GM18498 (cell line): ENCODE measurements at regions not wholly inside any gene's neighbourhood (a gene's known extent, or its start where the extent isn't known, plus 50 kb on each side); places are given as distances from the start of the nearest gene placed in this dataset.
"Not testable (repeated sequence)": the region's sequence is repeated elsewhere in the genome, so short reads cannot be mapped to it uniquely, and the experiment has no call there.

Source experiments
- ATAC-seq: cut with Tn5 transposase; IDR thresholded peaks from one replicate; pipeline ENCODE4 v1.9.1; 2021; ENCODE audit warnings: mild to moderate bottlenecking, moderate library complexity; ENCODE audit not compliant: unreplicated experiment

GRCh38 chr6:92752114-92752513 is 667.2 kb downstream of the EPHA7 start:
- no peak for ATAC-seq

DNA sequence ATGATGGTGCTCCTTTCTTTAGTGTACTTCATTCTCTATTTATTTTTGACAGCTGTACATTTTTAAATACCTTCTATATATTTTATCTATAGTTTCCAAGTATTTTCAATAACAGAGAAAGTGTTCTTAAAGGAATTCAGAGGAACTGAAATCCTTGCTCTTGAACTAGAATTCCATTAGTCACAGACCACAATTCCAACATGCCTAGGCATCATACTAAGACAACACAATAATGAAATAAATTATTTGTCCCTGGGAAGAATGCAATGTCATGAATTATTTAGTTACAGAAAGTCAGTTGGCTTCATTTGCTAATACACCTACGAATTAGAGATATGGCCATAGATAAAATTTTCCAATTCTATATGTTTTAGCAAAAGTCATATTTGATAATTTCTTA is 671.2 kb downstream of the EPHA7 start:
- ATAC-seq, result no peak

GRCh38 chr6:92737983-92738382 is 681.4 kb downstream of the EPHA7 start:
- no peak for ATAC-seq

GRCh38 chr6:92723390-92723931 is 695.9 kb downstream of the EPHA7 start:
- ATAC-seq, result no peak

- no peak for ATAC-seq
These were observed 699.6 kb downstream of the EPHA7 start for GRCh38 chr6:92719773-92720172.

DNA sequence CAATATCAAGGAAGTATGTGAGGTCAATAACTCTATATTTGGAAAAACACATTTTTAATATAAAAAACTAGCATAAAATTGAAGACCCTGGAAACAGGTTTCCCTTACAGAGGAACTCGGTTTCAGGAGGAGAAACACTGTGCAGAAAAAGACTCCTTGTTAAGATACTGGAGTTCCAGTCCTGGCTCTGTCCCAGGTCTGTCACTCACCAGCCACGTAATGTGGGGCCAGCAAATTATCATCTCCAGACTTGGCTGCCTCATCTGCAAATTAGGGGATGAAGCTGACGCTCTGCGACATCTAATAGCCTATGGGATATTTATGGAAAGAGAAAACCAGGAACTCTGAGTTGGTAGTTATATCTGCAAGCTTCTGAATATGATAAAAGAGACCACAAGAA is 702.7 kb downstream of the EPHA7 start:
- ATAC-seq, result no peak

DNA sequence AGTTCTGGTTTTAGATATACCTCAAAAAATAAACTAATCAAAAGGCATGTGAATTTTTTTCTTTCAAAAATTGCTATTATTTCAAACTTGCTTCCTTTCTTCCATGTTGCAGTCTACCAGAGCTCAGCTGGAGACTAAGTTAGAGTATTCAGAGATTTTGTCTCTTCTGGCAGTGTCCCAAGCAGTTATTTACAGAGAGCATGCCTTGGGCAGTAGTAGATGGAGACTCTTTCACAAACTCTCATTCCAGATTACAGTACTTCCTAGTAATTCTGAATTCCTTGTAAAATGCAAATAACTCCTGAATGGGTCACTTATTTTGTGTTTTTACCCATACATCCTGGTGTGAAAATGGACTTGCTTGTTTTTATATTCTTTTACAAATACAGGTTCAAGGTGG is 703.4 kb downstream of the EPHA7 start:
- no peak for ATAC-seq

DNA sequence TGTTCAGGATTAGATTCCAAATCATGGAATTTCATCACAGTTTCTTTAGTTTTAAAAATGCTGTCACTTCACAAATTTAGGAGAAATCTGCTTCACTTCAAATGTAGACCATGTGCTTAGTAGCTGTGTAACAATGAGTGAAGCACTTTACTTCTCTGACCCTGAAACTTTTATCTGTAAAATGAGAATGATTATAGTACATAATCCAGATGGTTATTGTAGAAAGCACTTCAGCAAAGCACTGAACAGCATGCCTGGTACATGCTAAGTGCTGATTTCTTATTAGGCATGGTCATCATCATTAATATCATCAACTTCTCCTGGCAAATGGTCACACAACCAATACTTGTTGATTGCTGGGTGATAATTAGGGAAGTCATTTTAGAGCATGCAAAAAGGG is 705.0 kb downstream of the EPHA7 start:
- no peak for ATAC-seq

DNA sequence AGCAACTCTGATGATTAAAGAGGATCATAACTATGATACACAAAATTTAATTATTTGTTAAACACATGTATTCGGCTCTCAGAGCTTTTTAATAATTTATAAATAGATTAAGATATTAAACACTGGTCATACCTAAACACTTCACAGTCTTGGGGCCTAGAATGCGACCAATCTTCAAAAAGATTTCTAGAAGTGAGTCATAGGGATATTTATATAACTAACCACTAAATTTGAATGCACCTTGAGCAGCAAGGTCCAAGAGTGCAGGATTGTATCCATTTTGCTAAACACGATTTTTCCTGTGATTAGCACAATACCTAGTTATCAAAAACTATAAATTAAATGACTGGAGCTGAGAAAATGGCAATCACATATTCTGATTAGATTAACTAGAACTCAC is 709.3 kb downstream of the EPHA7 start:
- ATAC-seq, result peak; percentile 84

DNA sequence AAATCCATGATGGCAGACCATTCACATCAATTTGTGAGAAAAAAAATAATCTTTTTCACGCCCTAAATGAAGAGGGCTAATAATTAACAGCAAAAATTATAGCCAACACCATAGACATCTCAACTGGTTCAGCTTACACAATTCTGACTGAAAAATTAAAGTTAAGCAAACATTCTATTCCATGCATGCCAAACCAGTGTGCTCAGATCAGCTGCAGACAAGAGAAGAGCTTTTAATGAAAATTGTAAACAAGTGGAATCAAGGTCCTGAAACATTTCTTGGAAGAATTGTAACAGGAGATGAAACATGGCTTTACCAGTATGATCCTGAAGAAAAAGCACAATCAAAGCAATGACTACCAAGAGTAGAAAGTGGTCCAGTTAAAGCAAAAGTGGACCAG is 710.4 kb downstream of the EPHA7 start:
- no peak for ATAC-seq

GRCh38 chr6:92708270-92708669 is 711.1 kb downstream of the EPHA7 start:
- no peak for ATAC-seq

GRCh38 chr6:92706976-92707375 is 712.4 kb downstream of the EPHA7 start:
- ATAC-seq, result no peak

DNA sequence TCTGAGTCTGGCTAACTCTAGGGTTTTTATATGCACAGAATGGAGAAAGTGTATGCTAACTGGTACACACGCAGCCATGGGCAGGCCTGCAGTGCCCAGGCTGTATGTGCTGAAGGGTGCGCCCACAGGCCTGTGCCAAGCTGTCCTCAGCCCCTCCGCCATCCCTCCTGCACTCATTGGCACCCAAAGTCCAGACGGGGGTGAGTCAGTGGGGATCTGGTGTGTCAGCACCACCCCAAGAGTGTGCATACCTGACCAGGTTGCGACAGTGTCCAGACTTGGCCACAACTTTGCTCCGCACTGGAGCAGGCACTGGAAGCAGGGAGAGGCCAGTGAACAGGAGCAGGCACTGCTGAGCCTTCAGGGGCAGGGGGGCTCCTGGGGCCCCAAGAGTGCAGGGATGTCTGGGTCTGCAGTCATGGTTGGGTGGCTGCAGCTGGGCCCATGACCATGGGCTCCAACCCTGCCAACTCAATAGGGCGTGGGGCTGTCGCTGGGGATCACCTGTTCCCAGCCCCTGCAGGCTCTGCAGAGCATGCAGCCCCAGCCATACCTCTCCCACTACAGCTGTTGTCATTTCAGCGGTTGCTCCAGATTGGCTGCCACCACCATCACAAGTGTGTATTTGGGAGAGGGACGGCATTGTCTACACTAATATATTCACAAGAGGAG is 717.8 kb downstream of the EPHA7 start:
- ATAC-seq, result no peak

DNA sequence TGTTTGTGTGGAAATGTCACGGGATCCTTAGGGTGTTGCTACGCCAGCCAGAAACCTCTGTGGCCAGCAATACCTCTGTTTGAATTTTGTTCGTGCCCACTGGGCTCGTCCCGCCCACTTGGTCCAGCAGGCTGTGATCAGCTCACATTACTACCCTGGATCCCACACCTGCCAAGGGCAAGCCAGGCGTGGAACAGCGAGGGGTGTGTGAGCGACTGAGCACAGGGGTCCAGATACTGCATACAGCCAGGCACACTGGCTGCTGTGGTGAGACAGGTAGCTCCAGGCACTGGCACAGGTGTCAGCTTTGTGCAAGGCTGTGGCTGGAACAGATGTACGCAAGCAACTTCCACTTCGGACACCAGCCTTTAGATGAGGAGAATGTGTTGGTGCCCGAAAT is 718.9 kb downstream of the EPHA7 start:
- no peak for ATAC-seq

- no peak for ATAC-seq
These were observed 728.3 kb downstream of the EPHA7 start for GRCh38 chr6:92690997-92691599.

DNA sequence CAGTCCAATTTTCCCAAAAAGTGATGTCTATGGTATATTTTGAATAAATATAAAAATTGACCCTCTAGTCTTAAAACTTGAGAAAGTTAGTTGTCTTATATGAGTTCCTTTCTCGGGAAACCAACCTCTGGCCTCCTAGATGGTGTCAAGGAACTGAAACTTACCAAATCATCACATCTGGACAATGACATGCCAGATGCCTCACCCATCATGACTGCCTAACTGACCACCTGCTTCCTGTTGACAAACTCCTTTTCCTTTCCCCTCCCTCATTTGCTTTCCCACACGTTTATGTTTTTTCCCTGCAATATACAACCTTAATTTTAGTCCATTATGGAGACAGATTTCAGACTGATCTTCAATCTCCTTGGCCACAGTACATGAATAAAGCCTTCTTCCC is 731.0 kb downstream of the EPHA7 start:
- ATAC-seq, result no peak

- no peak for ATAC-seq
These were observed 732.1 kb downstream of the EPHA7 start for GRCh38 chr6:92687278-92687677.

GRCh38 chr6:92684386-92684785 is 735.0 kb downstream of the EPHA7 start:
- no peak for ATAC-seq

GRCh38 chr6:92683748-92684147 is 735.6 kb downstream of the EPHA7 start:
- no peak for ATAC-seq

DNA sequence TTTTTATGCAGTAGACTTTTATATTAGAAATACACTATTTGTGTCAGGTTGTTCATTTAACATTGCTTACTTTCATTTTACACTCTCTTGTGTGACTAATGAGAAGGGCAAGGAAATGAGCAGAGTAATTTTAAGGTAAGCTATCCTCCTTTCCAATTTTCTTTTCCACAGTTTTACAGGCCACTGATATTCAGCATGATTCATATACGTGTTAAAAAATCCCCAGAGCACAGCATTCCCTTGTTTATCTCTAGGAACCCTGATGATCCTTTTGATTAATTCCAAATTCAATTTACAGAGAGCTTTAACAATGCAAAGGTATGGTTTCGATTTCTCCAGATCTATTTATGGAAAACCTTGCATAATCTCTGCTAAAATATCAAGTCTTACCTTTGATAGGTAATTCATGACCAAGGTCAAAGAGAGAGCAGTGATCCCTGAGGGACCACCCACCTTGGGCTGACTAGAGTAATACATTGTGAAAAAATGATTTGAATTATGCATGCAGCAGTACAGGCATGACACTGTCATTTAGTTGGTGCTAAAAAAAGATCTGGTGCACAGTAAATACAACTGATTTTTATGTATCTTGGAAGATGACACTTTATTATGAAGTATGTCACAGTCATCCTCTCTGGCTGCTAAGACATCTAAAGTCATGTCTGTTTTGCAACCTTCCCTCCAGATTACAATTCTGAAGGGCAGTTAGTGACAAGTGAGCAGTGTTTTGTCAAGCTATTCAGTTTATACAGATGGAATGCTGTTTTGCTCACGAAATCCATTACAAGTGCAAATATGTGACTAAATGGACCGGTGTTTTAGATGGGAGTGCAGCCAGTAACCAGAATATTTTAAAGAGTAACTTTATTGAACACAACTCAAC is 736.6 kb downstream of the EPHA7 start:
- no peak for ATAC-seq

DNA sequence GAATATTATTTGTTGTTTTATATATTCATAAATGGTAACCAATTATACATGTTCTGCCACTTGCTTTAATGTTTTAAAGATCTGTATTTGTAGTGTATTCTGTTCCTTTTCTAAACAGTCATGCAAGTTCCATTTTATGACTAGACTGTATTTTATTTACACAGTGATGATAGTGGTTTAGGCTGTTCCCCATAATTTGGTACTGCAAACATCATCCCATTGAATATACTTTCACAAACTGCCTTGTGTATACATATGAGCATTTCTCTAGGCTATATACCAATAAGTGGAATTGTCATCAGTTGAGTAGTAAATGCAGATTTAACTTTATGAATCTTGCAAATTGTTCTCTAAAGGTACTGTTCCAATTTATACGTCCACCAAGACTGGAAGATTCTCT is 738.0 kb downstream of the EPHA7 start:
- ATAC-seq, result no peak

DNA sequence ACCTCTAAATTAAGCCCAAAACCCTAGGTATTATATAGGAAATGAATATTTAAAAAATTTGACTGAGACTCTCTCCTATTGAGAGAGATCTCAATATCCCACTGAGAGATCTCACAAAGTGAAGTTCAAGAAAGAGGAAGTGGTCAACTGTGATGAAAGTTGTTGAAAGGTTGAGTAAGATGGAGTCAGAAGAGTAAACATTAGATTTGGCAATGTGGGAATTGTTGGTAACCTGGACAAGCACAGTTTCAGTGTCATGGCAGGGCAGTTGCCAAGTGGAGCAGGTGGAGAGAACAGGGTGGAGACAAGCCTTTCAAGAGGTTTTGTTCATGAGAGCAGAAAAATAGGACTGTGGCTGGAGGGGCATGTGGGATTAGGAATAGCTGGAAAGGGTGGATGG is 747.9 kb downstream of the EPHA7 start:
- not testable (repeated sequence) for ATAC-seq
